Hippocampal formation (tissue), 2 donors: ENCODE measurements at regions not wholly inside any gene's neighbourhood (a gene's known extent, or its start where the extent isn't known, plus 50 kb on each side); places are given as distances from the start of the nearest gene placed in this dataset.

Experiments
- DNase-seq, 2 donors: peaks; one replicate each; lab custom pipeline; 2025; lab: John Stamatoyannopoulos, UW

DNA sequence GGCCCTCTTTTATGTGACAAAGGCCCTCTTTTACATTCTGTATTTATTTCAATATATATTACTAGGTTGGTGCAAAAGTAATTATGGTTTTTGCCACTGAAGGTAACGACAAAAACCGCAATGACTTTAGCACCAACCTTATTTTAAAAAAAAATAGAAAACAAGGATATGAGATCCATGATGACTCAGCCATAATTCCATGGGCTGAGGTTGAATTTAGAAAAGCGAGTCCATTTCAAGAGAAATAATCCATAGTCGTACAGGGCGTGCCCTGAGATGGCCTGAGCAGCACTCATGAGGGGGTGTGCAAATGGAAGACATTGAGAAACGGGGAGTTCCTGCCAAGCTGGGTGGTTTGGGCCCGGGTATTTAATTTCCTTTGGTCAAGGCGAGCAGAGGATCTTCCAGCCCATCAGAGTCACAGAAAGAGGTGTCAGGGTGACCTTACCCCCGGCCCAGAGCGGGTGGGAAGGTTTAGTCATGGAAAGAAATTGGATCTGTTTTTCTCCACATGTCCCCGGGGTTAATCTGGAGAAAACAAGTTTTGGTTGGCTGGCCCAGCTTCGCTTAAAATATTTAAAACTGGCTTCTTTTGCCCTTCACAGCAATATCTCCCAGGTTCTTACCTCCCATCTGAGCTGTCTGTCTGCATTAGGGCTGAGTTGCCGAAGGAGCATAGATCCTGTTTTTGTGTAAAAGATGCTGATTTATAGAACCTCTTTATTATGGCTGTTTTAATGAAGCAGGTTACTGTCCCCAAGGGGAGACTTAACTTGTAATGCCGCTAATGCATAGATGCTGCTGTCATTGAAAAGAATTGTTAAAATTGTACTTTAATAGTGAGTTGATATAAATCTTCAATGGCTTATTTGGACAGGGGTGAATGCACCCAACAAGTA lies 255.6 kb downstream of the PREX1 start:
- DNase-seq, result no peak

DNA sequence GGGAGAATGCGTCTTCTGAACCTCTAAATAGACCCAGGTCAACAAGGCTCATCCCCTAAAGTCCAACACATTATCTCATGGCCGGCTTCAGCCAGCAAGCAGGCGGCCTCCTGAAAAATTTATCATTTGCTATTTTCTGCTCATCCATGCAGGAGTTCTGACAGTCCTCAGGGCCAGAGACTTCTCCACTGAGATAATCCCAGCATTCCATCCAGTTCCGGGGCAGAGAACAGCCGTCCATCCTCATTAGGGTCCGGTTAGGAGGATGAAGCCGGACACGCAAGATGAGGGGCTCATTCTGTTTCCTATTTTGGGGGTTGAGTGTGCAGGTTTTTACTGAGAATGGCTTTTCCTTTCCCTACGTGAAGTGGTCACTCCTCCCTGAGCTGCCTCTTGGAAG lies 258.1 kb downstream of the PREX1 start:
- DNase-seq, result no peak

DNA sequence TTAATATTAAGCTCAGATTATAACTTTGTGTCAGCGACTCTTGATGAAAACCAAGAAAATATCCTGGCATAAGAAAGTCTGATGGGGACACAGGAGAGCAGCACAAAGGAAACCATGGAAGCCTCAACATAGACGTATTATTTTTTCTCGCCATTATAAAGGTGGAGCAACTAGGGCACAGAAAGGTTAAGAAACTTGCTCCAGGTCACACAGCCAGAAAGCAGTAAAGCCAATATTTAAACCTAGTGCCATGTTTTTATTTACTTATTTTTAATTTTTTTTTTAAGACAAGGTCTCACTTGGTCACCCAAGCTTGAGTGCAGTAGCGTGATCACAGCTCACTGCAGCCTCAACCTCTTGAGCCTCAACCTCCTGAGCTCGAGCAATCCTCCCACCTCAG lies 259.3 kb downstream of the PREX1 start:
- no peak for DNase-seq

DNA sequence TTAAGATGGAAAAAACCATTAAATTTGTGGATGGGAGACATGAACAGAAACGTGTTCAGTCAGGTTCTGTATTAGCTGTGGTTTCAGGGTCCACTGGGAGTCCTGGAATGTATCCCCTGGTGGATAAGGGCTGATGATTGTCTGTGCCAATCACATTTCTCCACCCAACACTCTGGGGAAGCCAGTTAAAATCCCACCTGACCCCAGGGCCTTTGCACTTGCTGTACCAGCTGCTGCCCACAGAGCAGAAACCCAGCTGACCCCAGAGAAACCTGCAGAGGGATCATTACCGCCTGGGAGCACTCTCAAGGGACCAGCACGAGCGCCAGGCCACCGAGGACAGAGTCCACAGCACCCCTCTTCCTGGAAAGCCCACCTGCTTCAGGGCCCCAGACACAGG lies 260.7 kb downstream of the PREX1 start:
- DNase-seq, result no peak

DNA sequence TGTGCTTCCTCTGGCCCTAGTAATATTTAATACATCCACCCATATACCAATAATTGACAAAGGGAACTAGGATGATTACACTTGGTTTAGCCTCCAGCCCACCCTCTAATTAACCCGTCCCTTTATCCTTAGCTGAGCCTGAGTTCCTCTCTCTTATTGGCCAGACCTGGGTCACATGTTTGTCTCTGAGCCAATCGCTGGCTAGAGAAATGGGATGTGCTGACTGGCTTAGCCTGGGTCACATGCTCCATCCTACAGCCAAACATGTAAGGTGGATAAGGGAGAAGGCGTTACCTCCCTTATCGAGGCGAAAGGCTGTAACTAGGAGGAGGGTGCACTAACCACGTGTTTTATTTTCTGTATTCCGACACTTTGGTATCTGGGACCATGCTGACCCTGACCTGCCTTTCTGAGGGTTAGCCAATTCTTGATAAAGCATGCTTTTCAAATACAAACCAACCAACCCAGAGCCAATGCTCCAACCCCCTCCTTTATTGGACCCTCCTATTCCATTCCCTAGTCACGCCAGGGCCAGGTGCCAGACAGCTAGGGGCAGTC lies 262.7 kb downstream of the PREX1 start:
- DNase-seq, result no peak

DNA sequence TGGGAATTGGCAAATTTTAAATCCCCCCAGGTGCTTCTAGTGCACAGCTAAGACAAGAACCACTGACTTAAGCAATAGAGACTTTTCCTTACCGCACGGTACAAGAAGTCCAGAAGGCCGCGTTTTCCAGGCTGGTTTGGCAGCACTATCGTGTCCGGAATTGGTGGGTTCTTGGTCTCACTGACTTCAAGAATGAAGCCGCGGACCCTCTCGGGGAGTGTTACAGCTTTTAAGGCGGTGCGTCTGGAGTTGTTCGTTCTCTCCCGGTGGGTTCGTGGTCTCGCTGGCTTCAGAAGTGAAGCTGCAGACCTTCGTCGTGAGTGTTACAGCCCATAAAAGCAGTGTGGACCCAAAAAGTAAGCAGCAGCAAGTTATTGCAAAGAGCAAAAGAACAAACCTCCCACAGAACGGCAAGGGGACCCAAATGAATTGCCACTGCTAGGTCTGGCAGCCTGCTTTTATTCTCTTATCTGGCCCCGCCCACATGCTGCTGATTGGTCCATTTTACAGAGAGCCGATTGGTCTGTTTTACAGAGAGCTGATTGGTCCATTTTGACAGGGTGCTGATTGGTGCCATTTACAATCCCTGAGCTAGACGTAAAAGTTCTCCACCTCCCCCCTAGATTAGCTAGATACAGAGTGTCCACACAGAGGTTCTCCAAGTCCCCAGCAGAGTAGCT lies 264.5 kb downstream of the PREX1 start:
- no peak for DNase-seq

DNA sequence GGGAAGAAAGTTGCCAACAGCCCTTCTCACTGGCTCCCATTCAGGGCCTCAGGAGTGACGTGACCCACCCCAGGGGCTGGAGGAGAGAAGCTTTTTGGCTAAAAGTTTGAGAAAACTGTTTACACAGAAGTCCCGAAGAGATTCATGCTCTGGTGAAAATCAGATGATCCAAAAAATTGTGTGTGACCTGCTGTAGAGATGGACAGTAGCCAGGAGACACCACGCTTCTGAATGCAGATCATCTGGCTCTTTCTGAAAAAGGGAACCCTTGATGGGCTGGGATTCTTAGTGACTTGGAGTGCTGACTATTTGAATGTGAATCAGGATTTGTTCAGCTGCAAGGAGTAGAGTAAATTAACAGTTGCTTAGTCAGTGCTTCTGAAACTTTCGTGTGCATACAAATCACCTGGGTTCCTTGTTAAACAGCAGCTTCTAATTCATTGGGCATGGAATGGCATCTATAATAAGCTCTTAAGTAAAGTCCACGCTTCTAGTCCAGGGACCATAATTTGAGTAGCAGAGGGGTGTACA lies 265.1 kb downstream of the PREX1 start:
- DNase-seq, result no peak

DNA sequence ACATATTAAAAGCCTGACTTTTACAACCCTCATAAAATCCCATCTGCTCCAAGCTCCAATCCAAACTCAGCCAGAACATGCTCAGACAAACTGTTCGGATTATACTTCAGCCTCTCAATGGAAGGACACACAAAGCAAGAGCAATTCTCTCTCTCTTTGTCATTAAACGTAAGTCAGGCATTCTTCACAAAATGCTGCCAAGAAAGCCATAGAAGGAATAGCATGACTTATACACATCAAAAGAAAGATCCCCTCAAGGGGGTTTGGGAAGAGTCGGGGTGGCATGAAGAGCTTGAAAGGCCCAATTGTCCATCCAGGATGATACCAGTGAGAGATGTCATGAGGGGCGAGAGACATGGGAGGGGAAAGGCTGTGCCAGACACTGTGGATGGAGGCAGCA lies 268.9 kb downstream of the PREX1 start:
- DNase-seq, result no peak

DNA sequence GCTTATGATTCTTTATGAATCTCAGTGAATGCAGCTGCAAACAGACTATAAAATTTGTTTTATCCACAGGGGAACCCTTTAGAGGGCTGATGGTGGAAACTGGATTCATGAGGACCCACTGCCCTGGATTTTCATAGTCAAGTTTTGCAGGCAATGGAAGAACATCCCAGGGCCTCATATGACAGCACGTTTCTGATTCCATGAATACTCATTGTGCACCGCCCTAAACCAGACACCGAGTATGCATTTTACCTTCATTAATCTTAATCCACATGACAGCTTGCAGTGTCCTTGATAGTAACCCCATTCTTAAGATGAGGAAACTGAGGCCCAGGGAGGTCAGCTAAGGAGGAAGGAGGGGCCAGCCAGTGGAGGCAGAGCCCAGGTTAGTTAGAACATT lies 270.4 kb downstream of the PREX1 start:
- DNase-seq, result no peak

DNA sequence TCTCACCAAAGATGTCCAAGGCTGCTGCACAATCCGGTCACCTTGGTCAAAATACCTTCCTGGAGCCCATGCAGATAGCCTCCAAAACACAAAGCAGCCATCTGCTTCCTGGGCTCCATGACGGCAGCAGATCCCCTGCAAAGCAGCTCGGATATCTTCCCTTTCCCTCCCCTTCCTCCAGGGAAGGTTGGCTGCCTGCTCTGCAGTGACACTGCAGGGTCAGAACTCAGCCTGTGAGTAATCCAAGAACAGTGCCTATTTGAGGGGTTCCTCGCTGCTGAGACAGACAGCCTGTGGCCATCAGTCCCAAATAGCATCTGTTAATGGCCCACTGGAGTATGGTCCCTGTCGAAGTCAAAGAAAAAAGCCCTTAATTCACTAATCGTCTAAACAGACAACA lies 270.8 kb downstream of the PREX1 start:
- no peak for DNase-seq

DNA sequence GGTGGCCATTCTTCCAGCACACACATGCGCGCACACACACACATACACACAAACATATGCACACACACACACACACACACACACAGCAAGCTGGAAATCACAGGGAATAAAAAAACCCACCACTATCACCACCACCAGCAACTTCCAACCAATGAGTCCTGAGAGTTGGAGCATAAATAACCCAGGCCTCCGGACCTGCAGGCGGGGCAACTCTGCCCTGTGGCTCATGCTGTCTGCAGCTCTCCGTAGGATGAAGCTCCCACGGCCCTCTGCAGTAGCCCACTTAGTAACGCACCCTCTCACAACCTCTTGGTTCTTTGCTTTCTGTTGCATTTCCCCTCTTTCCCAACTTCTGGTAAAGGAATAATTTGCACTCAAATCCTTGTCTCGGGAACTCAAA lies 275.2 kb downstream of the PREX1 start:
- no peak for DNase-seq

DNA sequence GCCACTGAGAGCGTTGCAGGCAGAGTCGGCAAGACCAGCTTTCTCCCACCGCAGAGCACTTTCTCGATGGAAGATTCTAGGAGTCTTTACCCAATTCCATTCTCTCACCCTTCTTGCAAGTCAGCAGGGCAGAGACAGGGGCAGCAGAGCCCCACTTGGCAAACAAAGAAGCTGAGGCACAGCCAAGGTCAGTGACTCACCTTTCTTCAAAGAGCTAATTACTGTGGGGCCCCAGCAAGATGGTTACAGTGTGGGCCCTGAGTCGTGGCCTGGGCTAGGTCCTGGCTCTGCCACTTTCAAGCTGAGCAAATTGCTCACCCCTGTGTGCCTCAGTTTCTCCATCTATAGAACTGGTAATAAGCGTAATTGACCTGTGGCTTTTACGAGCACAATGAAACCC lies 277.0 kb downstream of the PREX1 start:
- DNase-seq, result no peak

DNA sequence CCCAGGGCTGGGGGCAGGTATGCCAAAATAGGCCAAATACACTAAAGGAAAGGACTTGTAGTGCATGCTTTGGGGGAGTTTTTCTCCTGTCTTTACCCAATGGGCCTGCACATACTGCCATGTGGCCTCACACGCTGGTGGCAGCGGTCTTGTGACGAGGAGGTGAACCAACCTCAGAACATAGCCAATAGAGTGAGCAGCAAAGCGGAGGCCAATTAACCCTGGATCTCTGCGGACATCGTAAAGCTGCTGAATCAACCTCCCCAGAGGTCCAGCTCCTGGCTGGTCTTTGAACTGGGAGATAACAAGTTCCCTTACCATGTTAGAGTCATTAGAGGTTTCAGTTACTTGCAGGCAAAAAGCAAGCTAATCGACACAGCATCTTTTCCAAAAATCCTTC lies 280.1 kb downstream of the PREX1 start:
- no peak for DNase-seq

DNA sequence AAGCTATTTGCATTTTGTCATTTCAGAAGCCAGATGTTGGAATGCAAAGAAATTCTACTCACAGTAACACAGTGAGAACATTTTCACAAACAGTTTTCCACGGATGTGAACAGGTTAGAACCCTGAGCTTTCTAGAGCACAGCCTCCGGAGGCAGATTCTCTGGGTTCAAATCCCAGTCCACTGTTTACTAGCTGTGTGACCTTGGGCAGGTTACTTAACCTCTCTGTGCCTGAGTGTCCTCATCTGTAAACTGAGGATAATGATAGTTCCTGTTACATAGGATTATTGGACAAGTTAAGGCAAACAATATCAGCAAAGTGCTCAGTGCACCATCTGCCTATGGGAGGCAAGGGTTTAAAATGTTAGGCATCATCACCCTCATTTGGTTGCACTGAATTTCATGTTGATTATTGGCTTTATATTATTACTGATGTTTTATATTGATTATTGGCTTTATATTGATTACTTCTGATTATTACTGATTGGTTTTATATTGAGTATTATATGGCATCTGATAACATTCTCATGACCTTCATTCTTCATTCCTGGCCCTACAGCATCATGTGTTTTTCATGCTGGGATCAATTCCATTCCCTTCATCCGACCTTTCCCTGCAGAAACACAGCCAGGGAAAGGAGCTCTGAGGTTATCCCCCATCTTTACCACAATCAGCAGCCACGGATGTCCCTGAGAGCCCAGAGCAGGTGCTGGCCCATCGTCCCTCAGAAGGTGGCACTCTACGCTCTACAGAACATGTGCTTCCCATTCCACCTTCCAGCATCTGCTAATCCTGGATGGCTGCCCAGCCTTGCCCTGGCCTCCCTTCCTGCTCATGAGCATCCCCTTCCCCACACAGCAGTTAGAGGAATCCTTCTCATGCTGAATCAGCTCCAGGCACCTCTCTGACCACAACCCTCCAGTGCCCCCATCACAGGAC lies 283.1 kb downstream of the PREX1 start:
- no peak for DNase-seq

DNA sequence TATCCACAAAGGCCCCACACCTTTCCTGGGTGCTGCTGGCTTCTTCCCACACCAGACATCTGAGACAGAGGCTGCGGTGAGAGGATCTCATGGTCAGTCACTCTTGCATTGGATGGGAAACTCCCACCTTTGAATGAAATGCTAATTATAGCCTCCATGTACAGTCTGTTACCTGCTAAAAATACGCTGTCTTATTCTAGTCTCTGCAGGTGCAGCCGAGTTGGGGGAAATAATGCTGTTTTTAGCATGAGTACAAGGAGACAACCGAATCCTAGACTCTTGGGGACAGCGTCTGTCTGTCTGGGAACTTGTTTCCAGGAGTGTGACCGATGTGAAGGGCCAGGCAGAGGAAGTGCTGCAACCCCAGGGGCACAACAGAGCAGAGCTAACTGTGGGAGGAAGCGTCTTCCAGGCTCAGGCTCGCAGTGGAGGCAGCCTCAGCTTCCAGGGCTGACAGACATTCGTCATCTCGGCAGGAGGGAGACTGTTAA lies 286.2 kb downstream of the PREX1 start:
- no peak for DNase-seq

DNA sequence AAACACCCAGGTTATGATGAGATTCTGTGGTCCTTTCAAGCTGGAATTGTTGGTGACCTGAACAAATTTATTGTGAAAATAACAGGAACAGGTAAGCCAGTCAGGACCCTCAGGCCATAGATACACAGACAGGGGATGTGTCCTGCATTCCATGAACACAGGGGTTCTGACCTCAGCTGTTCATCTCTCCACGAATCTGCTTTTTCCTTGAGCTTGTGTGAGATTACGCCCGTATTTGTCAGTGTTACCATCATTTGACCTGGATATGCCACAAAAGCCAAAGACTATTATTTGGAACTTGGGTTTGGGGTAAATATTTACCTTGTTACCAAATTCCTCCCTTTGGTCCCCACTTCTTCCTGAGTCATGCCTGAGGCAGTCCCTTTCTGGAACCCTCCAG lies 288.9 kb downstream of the PREX1 start:
- DNase-seq, result no peak

DNA sequence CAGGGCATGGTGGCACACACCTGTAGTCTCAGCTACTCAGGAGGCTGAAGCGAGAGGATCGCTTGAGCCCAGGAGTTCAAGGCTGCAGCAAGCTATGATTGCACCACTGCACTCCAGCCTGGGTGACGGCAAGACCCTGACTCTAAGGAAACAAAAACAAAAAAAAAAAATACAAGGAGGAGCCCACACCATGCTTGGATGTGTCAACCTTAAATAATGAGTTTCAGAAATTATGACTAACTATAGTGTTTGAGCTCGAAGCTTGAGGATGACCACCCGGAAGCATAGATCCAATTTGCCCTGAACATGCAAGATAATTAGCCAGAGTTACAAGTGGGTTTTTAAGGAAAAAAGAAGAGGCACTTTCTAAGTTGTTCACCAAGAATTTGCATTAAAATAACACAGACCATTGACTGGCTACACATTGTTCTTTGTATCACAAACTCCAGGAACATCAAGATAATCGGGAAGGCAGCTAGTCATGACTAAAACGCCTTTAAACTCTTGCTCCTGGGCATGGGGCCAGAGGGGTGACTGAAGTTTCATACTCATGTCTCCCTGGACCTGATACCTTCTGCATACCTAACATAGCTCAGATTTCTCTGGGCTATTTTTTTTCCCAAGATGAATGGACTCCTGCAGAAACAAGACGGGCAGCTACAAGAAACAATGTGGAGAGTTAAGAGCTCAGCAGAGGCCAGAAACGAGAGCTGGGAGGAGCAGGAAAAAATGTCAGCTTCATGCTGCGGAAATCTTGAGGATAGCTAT lies 289.6 kb downstream of the PREX1 start:
- no peak for DNase-seq

DNA sequence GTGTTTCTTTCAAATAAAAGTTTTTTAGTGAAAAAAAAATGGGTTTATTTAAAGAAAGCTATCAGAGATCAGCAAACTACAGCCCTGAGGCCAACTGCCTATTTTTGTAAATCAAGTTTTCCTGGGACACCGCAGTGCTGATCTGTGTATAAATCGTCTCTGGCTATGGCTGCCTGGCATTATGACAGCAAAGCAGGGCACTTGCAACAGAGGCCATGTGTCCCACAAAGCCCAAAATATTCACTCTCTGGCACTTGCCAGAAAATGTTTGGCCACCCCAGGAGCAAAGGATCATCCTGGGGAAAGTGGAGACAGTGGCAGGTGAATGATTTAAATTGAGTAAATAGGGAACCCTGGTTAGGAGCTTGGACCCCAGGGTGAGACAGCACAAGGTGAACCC lies 291.6 kb downstream of the PREX1 start:
- no peak for DNase-seq

DNA sequence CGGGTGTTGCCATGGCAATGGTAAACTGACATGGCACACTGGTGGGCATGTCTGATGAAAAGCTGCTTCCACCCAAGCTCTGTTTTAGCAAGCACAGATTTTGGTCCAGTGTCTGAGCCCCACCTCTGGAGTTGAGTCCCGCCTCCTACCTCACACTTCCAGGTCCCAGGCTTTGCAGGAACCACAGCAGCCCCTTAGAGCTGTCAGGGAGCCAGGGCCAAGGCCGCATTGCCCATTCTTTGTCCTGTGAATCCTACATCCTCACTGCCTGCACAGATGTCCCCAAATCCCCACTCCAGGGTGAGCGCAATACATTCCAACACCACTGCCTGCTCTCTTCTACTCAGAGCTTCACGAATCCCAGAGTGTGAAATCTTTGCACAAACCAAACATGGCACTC lies 292.2 kb downstream of the PREX1 start:
- DNase-seq, result no peak

DNA sequence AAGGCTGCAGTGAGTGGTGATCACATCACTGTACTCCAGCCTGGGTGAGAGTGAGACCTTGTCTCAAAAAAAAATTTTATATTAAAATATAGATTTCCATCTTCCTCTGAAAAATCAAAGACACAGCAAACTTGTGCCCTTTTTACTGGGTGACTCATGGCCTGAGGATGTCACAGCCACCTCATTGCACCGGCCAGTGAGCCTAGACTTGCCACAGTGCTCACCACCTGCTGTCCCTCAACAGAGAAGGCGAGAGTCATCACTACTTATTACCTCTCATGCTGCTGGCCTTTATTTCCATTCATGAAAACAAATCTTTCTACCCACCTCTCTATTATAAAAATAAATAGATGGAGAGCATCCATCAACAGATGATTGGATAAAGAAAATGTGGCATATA lies 295.8 kb downstream of the PREX1 start:
- no peak for DNase-seq

DNA sequence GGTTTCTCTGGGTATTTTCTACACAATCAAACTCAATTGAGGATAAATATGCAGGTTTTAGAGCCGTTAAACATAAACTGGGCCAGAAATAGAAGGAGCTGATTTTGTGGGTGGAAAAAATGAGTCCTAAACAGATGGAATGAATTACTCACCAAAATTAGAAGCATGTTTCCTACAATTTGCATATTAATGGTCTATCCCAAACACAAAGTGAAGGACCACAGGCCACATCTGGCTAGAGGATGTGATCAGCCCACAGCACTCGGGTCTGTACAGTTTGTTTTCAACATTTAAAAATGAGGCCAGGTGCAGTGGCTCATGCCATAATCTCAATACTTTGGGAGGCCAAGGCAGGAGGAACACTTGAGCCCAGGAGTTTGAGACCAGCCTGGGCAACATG lies 296.3 kb downstream of the PREX1 start:
- DNase-seq, result peak in 1 of 2 donors; percentile 11
